Kidney glomerular epithelial cell (primary cell): ENCODE measurements at regions not wholly inside any gene's neighbourhood (a gene's known extent, or its start where the extent isn't known, plus 50 kb on each side); places are given as distances from the start of the nearest gene placed in this dataset.
"Not testable (repeated sequence)": the region's sequence is repeated elsewhere in the genome, so short reads cannot be mapped to it uniquely, and the experiment has no call there.

Source experiments
- DNase-seq: peaks from one replicate; lab custom pipeline; 2025; lab: John Stamatoyannopoulos, UW

GRCh38 chr4:117560329-117560728 lies 474.0 kb upstream of the NDST3 start:
- DNase-seq = peak; percentile 11

DNA sequence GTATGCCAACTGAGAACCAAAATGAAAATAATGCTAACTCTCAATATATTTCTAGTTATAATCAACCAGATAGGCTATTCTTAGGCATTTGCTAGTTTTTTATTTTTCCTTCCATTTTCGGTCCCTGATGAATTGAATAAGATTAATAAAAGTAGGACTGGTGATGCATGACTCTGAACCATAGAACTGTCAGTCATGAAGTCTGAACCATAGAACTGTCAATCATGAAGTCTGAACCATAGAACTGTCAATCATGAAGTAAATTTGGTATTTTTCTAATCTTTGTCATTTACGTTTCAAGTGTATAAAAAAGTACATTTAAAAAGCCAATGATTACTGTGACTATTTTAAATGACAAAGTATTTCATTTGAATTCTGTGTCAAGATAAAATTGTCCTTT lies 460.2 kb upstream of the NDST3 start:
- DNase-seq = no peak

DNA sequence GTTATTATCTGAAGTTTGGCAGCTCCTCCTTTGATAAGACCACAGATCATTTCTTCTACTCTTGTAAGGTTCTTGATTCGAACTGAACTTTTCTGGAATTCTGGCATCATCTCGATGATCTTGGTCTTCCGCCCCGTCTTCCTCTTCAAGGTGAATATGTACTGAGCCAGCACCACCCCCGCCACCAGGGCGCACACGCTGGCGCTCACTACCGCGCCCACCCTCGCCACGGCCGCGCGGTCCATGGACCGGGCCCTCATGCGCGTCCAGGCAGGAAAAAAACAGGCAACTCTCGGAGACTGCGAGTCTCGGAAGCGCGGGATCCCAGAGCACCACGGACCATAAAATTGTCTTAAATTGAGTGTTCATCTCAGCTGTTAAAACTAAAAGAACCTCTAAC lies 458.4 kb upstream of the NDST3 start:
- DNase-seq = no peak

DNA sequence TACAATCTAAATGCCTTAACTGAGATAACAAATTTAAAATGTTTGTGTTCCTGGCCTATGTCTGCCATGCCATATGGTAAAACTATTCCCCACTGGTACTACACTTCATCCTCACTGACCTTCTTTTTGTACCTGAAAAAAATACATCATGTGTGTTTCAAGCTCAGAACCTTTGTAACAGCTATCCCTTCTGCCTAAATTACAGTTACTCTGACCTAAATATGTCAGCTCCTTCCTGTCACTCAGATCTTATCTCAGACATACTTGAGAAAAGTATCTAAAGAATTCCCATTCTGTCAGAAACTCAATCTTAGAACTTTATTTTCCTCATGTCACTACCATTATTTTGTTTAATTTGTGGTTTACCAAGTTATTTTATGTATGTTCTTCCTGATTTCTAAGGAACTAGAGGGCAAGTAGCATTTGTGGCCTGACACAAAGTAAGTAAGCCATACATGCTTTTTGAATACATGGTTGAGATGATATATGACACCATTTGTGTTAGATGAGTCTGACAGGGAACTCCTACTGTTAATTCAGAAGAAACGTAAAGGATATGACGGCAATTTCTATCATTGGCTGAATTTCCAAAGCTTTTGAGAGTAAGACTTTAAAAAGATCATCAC lies 456.5 kb upstream of the NDST3 start:
- no peak for DNase-seq

DNA sequence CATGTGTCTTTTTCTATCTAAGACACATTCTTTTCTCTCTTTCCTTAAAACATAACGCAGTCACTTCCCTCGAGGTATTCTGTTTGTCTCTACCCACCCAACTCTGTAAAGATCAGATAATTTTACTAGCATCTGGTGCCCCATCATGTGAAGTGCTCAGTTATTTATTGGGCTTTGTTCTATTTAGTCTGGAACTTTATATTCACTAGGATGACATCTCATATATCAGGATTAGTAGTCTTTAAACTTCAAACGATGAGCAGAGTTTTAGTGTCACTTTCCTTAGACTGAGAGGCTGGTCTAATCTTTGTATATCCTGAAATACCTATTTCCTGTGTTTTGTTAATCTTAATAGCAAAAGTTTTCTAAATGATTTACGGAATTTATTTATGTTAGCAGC lies 445.5 kb upstream of the NDST3 start:
- no peak for DNase-seq

DNA sequence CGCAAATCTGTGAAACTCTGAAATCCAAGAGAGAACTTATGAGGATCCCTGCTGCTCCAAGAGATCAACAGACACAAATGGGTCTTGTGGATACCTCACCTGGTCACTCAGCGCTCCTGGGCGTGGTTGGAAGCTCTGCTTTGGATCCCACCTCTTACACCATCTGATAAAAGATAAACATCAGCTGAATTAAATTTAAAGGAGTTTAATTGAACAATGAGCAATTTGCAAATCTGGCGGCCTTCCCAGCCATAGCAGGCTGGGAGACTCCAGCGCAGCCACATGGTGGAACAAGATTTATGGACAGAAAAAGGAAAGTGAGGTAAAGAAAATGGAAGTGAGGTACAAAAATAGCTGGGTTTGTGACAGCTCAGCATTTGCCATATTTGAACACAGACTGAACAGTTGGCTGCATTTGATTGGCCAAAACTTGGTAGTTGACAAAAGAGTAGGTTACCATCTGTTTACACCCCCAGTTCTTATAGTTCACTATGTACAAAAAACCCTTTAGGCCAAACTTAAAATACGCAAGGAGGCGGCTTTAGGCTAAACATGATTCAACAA lies 437.3 kb upstream of the NDST3 start:
- DNase-seq = no peak

DNA sequence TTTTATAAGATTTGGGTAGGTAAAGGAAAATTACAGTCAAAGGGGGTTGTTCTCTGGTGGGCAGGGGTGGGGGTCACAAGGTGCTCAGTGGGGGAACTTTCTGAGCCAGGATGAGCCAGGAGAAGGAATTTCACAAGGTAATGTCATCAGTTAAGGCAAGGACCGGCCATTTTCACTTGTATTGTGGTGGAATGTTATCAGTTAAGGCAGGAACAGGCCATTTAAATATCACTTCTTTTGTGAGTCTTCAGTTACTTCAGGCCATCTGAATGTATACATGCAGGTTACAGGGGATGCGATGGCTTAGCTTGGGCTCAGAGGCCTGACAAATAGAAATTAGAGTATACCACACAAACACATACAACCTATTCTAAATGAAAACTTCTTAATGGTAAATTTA lies 434.9 kb upstream of the NDST3 start:
- DNase-seq = not testable (repeated sequence)

DNA sequence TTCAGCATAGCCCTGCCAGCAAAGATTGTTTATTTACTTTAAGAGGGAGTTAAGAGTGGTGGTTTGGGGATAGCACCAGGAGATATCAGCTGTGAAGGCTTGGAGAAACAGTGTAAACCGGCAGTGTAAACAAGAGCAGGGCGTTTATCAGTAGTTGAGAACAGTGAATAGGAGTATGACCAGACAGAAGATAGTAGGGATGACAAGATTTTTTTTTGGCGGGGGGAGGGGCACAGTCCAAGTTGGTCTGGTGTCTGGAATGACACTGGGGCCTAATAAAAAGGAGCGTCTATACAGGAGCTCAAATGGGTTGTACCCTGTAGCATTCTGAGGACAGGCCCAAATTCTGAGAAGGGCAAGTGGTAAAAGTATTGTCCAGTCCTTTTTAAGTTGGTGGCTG lies 433.4 kb upstream of the NDST3 start:
- not testable (repeated sequence) for DNase-seq

- DNase-seq = no peak
Observed at GRCh38 chr4:117610706-117611308, 423.5 kb upstream of the NDST3 start.

DNA sequence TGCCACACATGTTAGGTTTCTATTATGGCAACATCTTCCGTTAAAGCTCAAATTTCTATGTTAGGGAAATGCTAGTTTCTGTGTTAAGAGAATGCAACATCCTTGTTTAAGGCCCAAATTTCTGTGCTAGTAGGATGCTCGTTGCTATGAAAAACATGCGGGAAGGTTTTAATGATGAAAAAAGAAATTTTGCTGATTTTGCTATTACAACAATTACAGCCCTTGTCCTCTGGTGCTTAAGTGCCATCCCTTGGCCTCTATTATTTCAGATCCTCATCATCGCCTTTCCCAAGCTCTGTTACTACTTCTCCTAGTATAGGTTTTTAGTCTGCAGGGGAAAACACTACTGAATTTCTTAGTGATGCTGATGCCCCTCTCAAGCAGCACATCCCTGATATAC lies 412.6 kb upstream of the NDST3 start:
- no peak for DNase-seq

DNA sequence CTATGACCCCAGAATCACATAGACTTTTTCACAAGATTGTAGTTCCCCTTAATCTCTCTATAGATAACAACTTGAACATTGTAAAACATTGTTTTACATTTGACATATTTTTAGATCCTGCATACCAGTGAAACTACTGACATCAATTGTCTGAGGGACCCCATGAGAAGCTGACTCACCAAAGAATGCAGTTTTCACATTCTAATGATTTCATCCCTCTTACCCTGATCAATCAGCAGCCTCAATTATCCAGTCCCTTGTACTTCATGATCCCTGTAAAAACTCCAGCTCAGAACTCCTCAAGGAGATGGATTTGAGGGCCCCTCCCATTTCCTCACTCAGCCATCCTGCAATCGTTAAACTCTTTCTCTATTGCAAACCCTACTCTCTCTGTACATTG lies 411.0 kb upstream of the NDST3 start:
- DNase-seq = peak; percentile 17

DNA sequence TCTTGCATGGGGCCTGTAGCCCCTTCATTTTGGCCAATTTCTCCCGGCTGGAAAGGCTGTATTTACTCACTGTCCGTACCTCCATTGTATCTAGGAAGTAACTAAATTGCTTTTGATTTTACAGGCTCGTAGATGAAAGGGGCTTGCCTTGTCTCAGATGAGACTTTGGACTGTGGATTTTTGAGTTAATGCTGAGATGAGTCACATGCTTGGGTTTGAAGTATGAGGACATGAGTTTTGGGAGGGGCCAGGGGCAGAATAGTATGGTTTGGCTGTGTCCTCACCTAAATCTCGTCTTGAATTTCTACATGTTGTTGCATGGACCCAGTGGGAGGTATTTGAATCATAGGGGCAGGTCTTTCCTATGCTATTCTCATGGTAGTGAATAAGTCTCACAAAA lies 407.6 kb upstream of the NDST3 start:
- no peak for DNase-seq

DNA sequence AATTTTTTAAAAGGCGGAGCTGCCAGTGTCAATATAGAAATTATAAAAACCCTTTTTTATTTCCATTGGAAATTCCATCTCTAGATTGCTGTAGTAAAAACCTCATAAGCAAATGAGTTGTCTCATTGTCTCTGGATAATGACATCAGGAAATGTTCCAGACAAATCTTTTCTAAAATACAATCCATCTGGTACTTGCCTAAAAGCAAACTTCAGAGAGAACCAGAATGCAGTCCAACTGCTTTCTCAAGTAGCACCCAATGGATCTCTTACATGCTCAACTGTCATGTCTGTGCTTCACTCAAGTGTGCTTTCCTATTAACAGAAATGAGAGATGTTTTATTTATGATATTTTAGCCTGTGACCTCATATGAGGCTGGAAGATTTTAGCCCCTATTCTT lies 399.6 kb upstream of the NDST3 start:
- DNase-seq = no peak

- DNase-seq = no peak
Observed at GRCh38 chr4:117637347-117637746, 396.9 kb upstream of the NDST3 start.

DNA sequence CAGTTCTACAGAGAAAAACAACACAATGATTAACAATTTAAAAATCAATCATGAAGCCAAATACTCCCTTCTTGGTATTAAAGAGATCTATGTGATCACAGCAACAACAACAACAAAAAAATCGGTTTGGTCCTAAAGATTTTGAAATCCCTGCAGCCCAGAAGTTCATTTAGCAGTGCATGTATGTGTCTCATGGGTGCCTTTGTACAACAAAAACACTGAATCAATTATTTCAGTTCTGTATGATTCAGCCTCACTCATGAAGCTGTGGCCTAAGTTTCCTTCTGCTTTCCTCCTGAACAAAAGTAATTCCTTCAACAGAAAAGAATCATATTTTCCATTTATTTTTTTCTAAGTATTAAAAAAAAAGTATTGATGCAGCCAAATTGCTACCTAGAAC lies 393.4 kb upstream of the NDST3 start:
- no peak for DNase-seq

DNA sequence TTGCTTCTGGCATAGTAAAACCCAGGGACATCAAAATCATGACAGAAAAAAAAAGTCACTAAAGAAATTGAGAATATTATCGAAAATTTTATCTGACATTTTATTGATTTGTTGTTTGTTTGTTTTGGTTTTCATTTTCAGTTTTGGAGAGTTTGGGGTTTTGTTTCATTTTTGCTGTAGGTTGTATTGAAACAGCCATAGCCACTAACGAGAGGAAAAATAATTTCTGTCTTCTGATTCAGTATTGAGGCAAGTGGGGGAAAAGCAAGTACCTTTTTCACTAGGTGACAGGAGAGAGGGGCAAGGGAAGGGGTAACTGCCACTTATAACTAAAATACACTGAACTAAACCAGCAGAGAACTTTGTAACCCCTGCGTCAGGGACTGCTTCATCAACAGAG lies 392.8 kb upstream of the NDST3 start:
- DNase-seq = no peak

GRCh38 chr4:117654079-117654478 lies 380.2 kb upstream of the NDST3 start:
- DNase-seq = peak; percentile 3

- no peak for DNase-seq
Observed at GRCh38 chr4:117660668-117661067, 373.6 kb upstream of the NDST3 start.

GRCh38 chr4:117661091-117662072 lies 372.9 kb upstream of the NDST3 start:
- no peak for DNase-seq

DNA sequence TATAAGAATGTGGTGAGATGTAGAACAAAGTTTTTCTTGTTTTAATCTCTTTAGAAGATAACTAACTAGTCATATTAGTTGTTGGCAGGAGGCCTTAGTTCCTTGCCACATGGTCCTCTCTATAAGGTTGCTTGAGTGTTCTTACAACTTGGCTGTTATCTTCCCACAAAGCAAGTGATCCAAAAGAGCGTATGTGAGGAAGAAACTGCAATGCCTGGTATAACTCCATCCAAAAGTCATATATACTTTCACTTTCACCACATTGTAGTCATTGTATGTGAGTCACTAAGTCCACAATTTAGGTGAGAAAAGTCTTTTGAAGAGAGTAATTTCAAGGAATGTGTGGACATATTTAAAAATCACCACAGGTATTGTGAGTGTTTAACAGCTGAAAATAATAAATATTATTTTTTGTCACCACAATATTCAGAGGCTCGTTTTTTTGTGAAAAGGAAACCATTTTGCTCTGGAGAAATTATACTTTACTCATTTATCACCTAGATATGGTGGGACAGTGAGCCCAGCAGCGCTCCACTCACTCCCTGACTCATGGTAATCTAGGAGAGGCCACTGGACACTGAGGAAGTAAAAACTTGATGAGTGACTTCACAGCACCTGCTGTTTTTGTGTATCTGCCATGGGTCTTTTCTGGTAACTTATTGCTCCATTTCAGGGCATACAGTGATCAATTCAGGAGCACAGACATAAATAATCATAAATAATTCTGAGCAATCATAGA lies 369.4 kb upstream of the NDST3 start:
- DNase-seq = peak; percentile 7

GRCh38 chr4:117676153-117676552 lies 358.1 kb upstream of the NDST3 start:
- DNase-seq = no peak

GRCh38 chr4:117678861-117679260 lies 355.4 kb upstream of the NDST3 start:
- no peak for DNase-seq
